RWPE2 (cell line): ENCODE measurements at regions not wholly inside any gene's neighbourhood (a gene's known extent, or its start where the extent isn't known, plus 50 kb on each side); places are given as distances from the start of the nearest gene placed in this dataset.

Experiments
- ATAC-seq: fragments of 200-7000 bp; cut with Tn5 transposase; 3 replicates; pipeline ENCODE4 v1.9.1; 2021; ENCODE audit warnings: low read depth
- DNase-seq: peaks from one replicate; pipeline ENCODE4 v3.0.0-alpha.2; 2020; ENCODE audit warnings: low spot score
- H3K27ac ChIP-seq: fragments of 450-650 bp; 2 replicates; pipeline ENCODE4 v1.5.1; 2017; ENCODE audit warnings: mild to moderate bottlenecking; ENCODE audit not compliant: poor library complexity, severe bottlenecking
- H3K27me3 ChIP-seq: fragments of 250-450 bp; sonication (Bioruptor Pico); 2 replicates; pipeline ENCODE4 v1.5.1; 2021; ENCODE audit warnings: mild to moderate bottlenecking, moderate library complexity; ENCODE audit not compliant: insufficient read depth, poor library complexity, severe bottlenecking
- H3K36me3 ChIP-seq: fragments of 250-450 bp; sonication (Bioruptor Pico); 2 replicates; pipeline ENCODE4 v1.5.1; 2020; ENCODE audit warnings: low read depth, mild to moderate bottlenecking, moderate library complexity
- H3K4me1 ChIP-seq: fragments of 250-450 bp; sonication (Bioruptor Pico); 2 replicates; pipeline ENCODE4 v1.5.1; 2021; ENCODE audit warnings: mild to moderate bottlenecking, moderate library complexity; ENCODE audit not compliant: insufficient read depth, poor library complexity, severe bottlenecking
- H3K4me3 ChIP-seq: fragments of 250-450 bp; sonication (Bioruptor Pico); 2 replicates; pipeline ENCODE4 v1.5.1; 2021; ENCODE audit warnings: mild to moderate bottlenecking, moderate library complexity; ENCODE audit not compliant: severe bottlenecking
- H3K9me3 ChIP-seq: fragments of 250-450 bp; sonication (Bioruptor Pico); 2 replicates; pipeline ENCODE4 v1.5.1; 2021; ENCODE audit warnings: mild to moderate bottlenecking, moderate library complexity; ENCODE audit not compliant: severe bottlenecking
- CTCF ChIP-seq: fragments of 450-650 bp; IDR thresholded peaks from one replicate; pipeline ENCODE4 v1.5.1; 2017; ENCODE audit warnings: mild to moderate bottlenecking, moderate library complexity; ENCODE audit not compliant: poor library complexity, severe bottlenecking

- Histone ChIP-seq H3K4me3 (no peak overlapping the region), H3K9me3 (no peaks in the 10 kb centered on the region), H3K4me1 (no peaks in the 10 kb centered on the region), H3K36me3 (no peaks in the 10 kb centered on the region), H3K27me3 (no peaks in the 10 kb centered on the region), H3K27ac (no peak overlapping the region)
- DNase-seq (no peak), ATAC-seq (no peak)
- TF ChIP-seq CTCF: no peak
Observed at GRCh38 chr17:13943909-13944308, 125.4 kb upstream of the COX10 start.

- H3K27ac ChIP-seq: no peak overlapping the region
- H3K4me1 ChIP-seq: no peaks in the 10 kb centered on the region
- no peaks in the 10 kb centered on the region for H3K9me3 ChIP-seq
- no peaks in the 10 kb centered on the region for H3K36me3 ChIP-seq
- no peak for ATAC-seq
- no peak for TF ChIP-seq CTCF
- DNase-seq: no peak
- H3K27me3 ChIP-seq: no peaks in the 10 kb centered on the region
- H3K4me3 ChIP-seq: no peak overlapping the region
Observed at GRCh38 chr17:13947499-13947898, 121.8 kb upstream of the COX10 start.

- Histone ChIP-seq H3K4me1 (no peaks in the 10 kb centered on the region), H3K27me3 (no peaks in the 10 kb centered on the region), H3K9me3 (no peaks in the 10 kb centered on the region), H3K36me3 (no peaks in the 10 kb centered on the region), H3K4me3 (no peak overlapping the region), H3K27ac (no peak overlapping the region)
- TF ChIP-seq CTCF: no peak
- ATAC-seq: no peak
- DNase-seq: no peak
Observed at GRCh38 chr17:13952009-13952750, 117.1 kb upstream of the COX10 start.

GRCh38 chr17:13953841-13954240, 115.5 kb upstream of the COX10 start:
- Histone ChIP-seq H3K27ac (no peak overlapping the region), H3K4me3 (no peak overlapping the region), H3K27me3 (no peaks in the 10 kb centered on the region), H3K4me1 (no peaks in the 10 kb centered on the region), H3K9me3 (no peaks in the 10 kb centered on the region), H3K36me3 (no peaks in the 10 kb centered on the region)
- no peak for TF ChIP-seq CTCF
- no peak for DNase-seq
- no peak for ATAC-seq

- Histone ChIP-seq H3K4me3 (no peak overlapping the region), H3K27me3 (no peaks in the 10 kb centered on the region), H3K27ac (no peak overlapping the region), H3K36me3 (no peaks in the 10 kb centered on the region), H3K4me1 (no peaks in the 10 kb centered on the region), H3K9me3 (no peaks in the 10 kb centered on the region)
- ATAC-seq (no peak), DNase-seq (no peak)
- no peak for TF ChIP-seq CTCF
Observed at GRCh38 chr17:13957636-13958035, 111.7 kb upstream of the COX10 start.
